C4-2B (cell line): ENCODE measurements at regions not wholly inside any gene's neighbourhood (a gene's known extent, or its start where the extent isn't known, plus 50 kb on each side); places are given as distances from the start of the nearest gene placed in this dataset.

ENCODE experiments used
- CTCF ChIP-seq: fragments of 450-650 bp; conservative IDR thresholded peaks from 2 replicates; pipeline ENCODE4 v1.5.1; 2017; ENCODE audit warnings: mild to moderate bottlenecking
- ZFX ChIP-seq: fragments of 450-650 bp; IDR thresholded peaks from 2 replicates; pipeline ENCODE4 v1.6.1; 2017

GRCh38 chr17:14552306-14552705 is 251.4 kb downstream of the HS3ST3B1 start:
- TF ChIP-seq CTCF (no peak), ZFX (no peak)
